ENCODE measurements at regions not wholly inside any gene's neighbourhood (a gene's known extent, or its start where the extent isn't known, plus 50 kb on each side); places are given as distances from the start of the nearest gene placed in this dataset.

GRCh38 chr13:81498969-81499368 is 1158.0 kb upstream of the SPRY2 start:
- TF ChIP-seq CTCF (conservative IDR thresholded peaks at IDR 0.05; ENCODE audit: low read length): no peak
- TF ChIP-seq EZH2phosphoT487 (IDR thresholded peaks at IDR 0.05; ENCODE audit: borderline replicate concordance, low read depth, low read length): no peak
